A549 (cell line): ENCODE measurements at regions not wholly inside any gene's neighbourhood (a gene's known extent, or its start where the extent isn't known, plus 50 kb on each side); places are given as distances from the start of the nearest gene placed in this dataset.

Source experiments
- ATAC-seq, 2 experiments: fragments of 200-7000 bp in 1 of 2; fragments of >200 bp in 1 of 2; cut with Nextera tagmentation in 1 of 2; cut with Tn5 transposase in 1 of 2; 3 replicates each; pipeline versions ENCODE4 v1.8.0 to v1.9.1; 2018 to 2020; ENCODE audit warnings: mild to moderate bottlenecking in 1 of 2, moderate library complexity in 1 of 2
- CTCF ChIA-PET: fragments of 300-600 bp; sonication (Branson Sonifier 250); formaldehyde crosslinking; extraction: SDS; loops from one replicate; lab custom pipeline; 2021; ENCODE audit warnings: antibody characterized with exemption, inconsistent platforms; lab: Yijun Ruan, JAX
- POLR2A ChIA-PET: fragments of 350-600 bp; formaldehyde crosslinking; extraction: SDS; loops from one replicate; lab custom pipeline; 2021; ENCODE audit warnings: antibody characterized with exemption, inconsistent platforms; lab: Yijun Ruan, JAX
- DNase-seq, 2 experiments: peaks; one replicate each; pipeline versions ENCODE4 v3.0.0 to v3.0.0-alpha.2; 2011 to 2016; ENCODE audit warnings: low read depth in 1 of 2, low spot score in 1 of 2
- FAIRE-seq: peaks from 2 replicates; lab custom pipeline; 2011; peaks lifted over from hg19 to GRCh38; lab: Jason Lieb, UNC
- H3K27ac ChIP-seq, 2 experiments: fragments of >200 bp; sonication (Bioruptor Twin); formaldehyde crosslinking; 3 replicates each; pipeline ENCODE4 v1.5.1; 2016 to 2017
- H3K4me1 ChIP-seq: fragments of >200 bp; sonication (Bioruptor Twin); formaldehyde crosslinking; 3 replicates; pipeline ENCODE4 v1.6.1; 2016
- H3K4me2 ChIP-seq: fragments of >200 bp; sonication (Bioruptor Twin); formaldehyde crosslinking; 3 replicates; pipeline ENCODE4 v1.6.1; 2016
- H3K4me3 ChIP-seq: fragments of >200 bp; sonication (Bioruptor Twin); formaldehyde crosslinking; 3 replicates; pipeline ENCODE4 v1.5.1; 2016
- H3K9me3 ChIP-seq: fragments of >200 bp; sonication (Bioruptor Twin); formaldehyde crosslinking; 3 replicates; pipeline ENCODE4 v1.6.1; 2016
- ATOH8 ChIP-seq: fragments of 250-450 bp; sonication (Bioruptor Pico); IDR thresholded peaks from 2 replicates; pipeline ENCODE4 v1.5.0; 2020; ENCODE audit warnings: low read depth, mild to moderate bottlenecking, moderate library complexity
- BHLHE40 ChIP-seq: IDR thresholded peaks from 2 replicates; pipeline ENCODE4 v1.6.1; 2012; ENCODE audit warnings: low read depth, low read length, inconsistent platforms
- CBX2 ChIP-seq: fragments of 200-600 bp; sonication (generic); IDR thresholded peaks from 2 replicates; pipeline ENCODE4 v1.6.1; 2016; ENCODE audit warnings: low read depth, mild to moderate bottlenecking, borderline replicate concordance
- CEBPB ChIP-seq, 2 experiments: fragments of >200 bp in 1 of 2; sonication (Bioruptor Twin) in 1 of 2; formaldehyde crosslinking in 1 of 2; IDR thresholded peaks; 2 replicates each; pipeline ENCODE4 v1.6.1; 2012 to 2016
- CHD2 ChIP-seq: fragments of 150-350 bp; IDR thresholded peaks from 2 replicates; pipeline ENCODE4 v1.6.1; 2014; ENCODE audit warnings: low read length; ENCODE audit not compliant: partially characterized antibody
- EHMT2 ChIP-seq: fragments of 200-600 bp; sonication (generic); IDR thresholded peaks from 2 replicates; pipeline ENCODE4 v1.6.1; 2016; ENCODE audit warnings: antibody characterized with exemption, low read depth, mild to moderate bottlenecking, moderate library complexity
- EP300 ChIP-seq, 2 experiments: fragments of >200 bp; sonication (Bioruptor Twin); formaldehyde crosslinking; IDR thresholded peaks; 2 replicates in 1 of 2; 3 replicates in 1 of 2; pipeline ENCODE4 v1.6.1; 2016 to 2017
- HMGXB4 ChIP-seq: fragments of 250-450 bp; sonication (Bioruptor Pico); IDR thresholded peaks from 2 replicates; pipeline ENCODE4 v1.5.0; 2021; ENCODE audit warnings: mild to moderate bottlenecking, moderate library complexity, borderline replicate concordance
- HOXA7 ChIP-seq: fragments of 250-450 bp; sonication (Bioruptor Pico); IDR thresholded peaks from 2 replicates; pipeline ENCODE4 v1.5.0; 2020; ENCODE audit warnings: mild to moderate bottlenecking, moderate library complexity
- HOXB13 ChIP-seq: fragments of 250-450 bp; sonication (Bioruptor Pico); IDR thresholded peaks from 2 replicates; pipeline ENCODE4 v1.5.0; 2020; ENCODE audit warnings: low read depth, mild to moderate bottlenecking, moderate library complexity
- JUNB ChIP-seq: fragments of >200 bp; sonication (Bioruptor Twin); formaldehyde crosslinking; IDR thresholded peaks from 2 replicates; pipeline ENCODE4 v1.6.1; 2016
- MAFK ChIP-seq: fragments of 450-650 bp; IDR thresholded peaks from 2 replicates; pipeline ENCODE4 v1.6.1; 2014; ENCODE audit not compliant: partially characterized antibody
- POLR2A ChIP-seq: IDR thresholded peaks from 2 replicates; pipeline ENCODE4 v1.6.1; 2012; ENCODE audit warnings: mild to moderate bottlenecking, low read length
- RAD21 ChIP-seq, 2 experiments: fragments of >200 bp in 1 of 2; sonication (Bioruptor Twin) in 1 of 2; formaldehyde crosslinking in 1 of 2; IDR thresholded peaks in 1 of 2; conservative IDR thresholded peaks in 1 of 2; 2 replicates in 1 of 2; 3 replicates in 1 of 2; pipeline ENCODE4 v1.6.1; 2012 to 2018; ENCODE audit warnings: inconsistent platforms in 1 of 2
- RARB ChIP-seq: fragments of 250-450 bp; sonication (Bioruptor Pico); IDR thresholded peaks from 2 replicates; pipeline ENCODE4 v1.8.0; 2021; ENCODE audit warnings: mild to moderate bottlenecking, moderate library complexity
- RCOR1 ChIP-seq: fragments of 150-350 bp; IDR thresholded peaks from 2 replicates; pipeline ENCODE4 v1.6.1; 2014; ENCODE audit warnings: antibody characterized with exemption, low read length, low read depth
- RNF2 ChIP-seq: fragments of 200-600 bp; sonication (generic); IDR thresholded peaks from 2 replicates; pipeline ENCODE4 v1.6.1; 2016; ENCODE audit warnings: low read depth, mild to moderate bottlenecking, antibody characterized with exemption, moderate library complexity, borderline replicate concordance
- SMC3 ChIP-seq: fragments of >200 bp; sonication (Bioruptor Twin); formaldehyde crosslinking; IDR thresholded peaks from 3 replicates; pipeline ENCODE4 v1.6.1; 2018; ENCODE audit warnings: inconsistent platforms
- SREBF2 ChIP-seq: fragments of 450-650 bp; IDR thresholded peaks from 2 replicates; pipeline ENCODE4 v1.6.1; 2014; ENCODE audit warnings: mild to moderate bottlenecking, moderate library complexity
- TFCP2L1 ChIP-seq: fragments of 250-450 bp; sonication (Bioruptor Pico); IDR thresholded peaks from 2 replicates; pipeline ENCODE4 v1.5.0; 2021; ENCODE audit warnings: mild to moderate bottlenecking
- TP53 ChIP-seq: fragments of 250-450 bp; sonication (Bioruptor Pico); IDR thresholded peaks from 2 replicates; pipeline ENCODE4 v1.5.0; 2021; ENCODE audit warnings: mild to moderate bottlenecking, moderate library complexity
- ZFP36 ChIP-seq: fragments of 450-650 bp; IDR thresholded peaks from 2 replicates; pipeline ENCODE4 v1.6.1; 2014; ENCODE audit warnings: borderline replicate concordance; ENCODE audit not compliant: partially characterized antibody
- ZNF302 ChIP-seq: fragments of 250-450 bp; sonication (Bioruptor Pico); IDR thresholded peaks from 2 replicates; pipeline ENCODE4 v1.9.0; 2021; ENCODE audit warnings: inconsistent platforms, mild to moderate bottlenecking, moderate library complexity
- WGBS: methylation state at CpG from one replicate; pipeline ENCODE4 v1.1.6; 2017; ENCODE audit errors: missing lambda C conversion rate; 5-methylcytosine and 5-hydroxymethylcytosine counted together
- TF ChIP-seq, protein P1 (sequence below): IDR thresholded peaks from 2 replicates; pipeline ENCODE4 v1.6.1; 2012
- TF ChIP-seq, protein P2 (sequence below): fragments of >200 bp; sonication (Bioruptor Twin); formaldehyde crosslinking; IDR thresholded peaks from 3 replicates; pipeline ENCODE4 v1.5.1; 2016
- TF ChIP-seq, protein P3 (sequence below): fragments of >200 bp; sonication (Bioruptor Twin); formaldehyde crosslinking; IDR thresholded peaks from 3 replicates; pipeline ENCODE4 v1.6.1; 2016
- TF ChIP-seq, protein P4 (sequence below): IDR thresholded peaks from 2 replicates; pipeline ENCODE4 v1.6.1; 2012
- TF ChIP-seq, protein P5 (sequence below): fragments of >200 bp; sonication (Bioruptor Twin); formaldehyde crosslinking; IDR thresholded peaks from 2 replicates; pipeline ENCODE4 v1.6.1; 2016
- TF ChIP-seq, protein P6 (sequence below): fragments of 450-650 bp; IDR thresholded peaks from 2 replicates; pipeline ENCODE4 v1.6.1; 2014; ENCODE audit warnings: antibody characterized with exemption

GRCh38 chr1:229180161-229180560 lies 90.8 kb upstream of the RAB4A start:
- CTCF ChIA-PET = no interaction called here
- no peak overlapping the region for H3K4me2 ChIP-seq
- no peak overlapping the region for H3K27ac ChIP-seq
- ATAC-seq (no peak), FAIRE-seq (no peak), DNase-seq (no peak)
- TF ChIP-seq SREBF2 (no peak), CEBPB (IDR thresholded peaks at IDR 0.05) (no peak), JUNB (no peak), RCOR1 (no peak), ATOH8 (CRISPR knock-in tag) (no peak), HMGXB4 (CRISPR knock-in tag) (no peak), RNF2 (no peak), RARB (CRISPR knock-in tag) (no peak), RAD21 (conservative IDR thresholded peaks at IDR 0.05 in 1 of 2, IDR thresholded peaks at IDR 0.05 in 1 of 2) (no peak), TFCP2L1 (no peak), CHD2 (no peak), HOXA7 (CRISPR knock-in tag) (no peak), ZNF302 (CRISPR knock-in tag) (no peak), MAFK (no peak), SMC3 (no peak)
- TF ChIP-seq, protein P1, sequence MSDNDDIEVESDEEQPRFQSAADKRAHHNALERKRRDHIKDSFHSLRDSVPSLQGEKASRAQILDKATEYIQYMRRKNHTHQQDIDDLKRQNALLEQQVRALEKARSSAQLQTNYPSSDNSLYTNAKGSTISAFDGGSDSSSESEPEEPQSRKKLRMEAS = no peak
- TF ChIP-seq, protein P2, sequence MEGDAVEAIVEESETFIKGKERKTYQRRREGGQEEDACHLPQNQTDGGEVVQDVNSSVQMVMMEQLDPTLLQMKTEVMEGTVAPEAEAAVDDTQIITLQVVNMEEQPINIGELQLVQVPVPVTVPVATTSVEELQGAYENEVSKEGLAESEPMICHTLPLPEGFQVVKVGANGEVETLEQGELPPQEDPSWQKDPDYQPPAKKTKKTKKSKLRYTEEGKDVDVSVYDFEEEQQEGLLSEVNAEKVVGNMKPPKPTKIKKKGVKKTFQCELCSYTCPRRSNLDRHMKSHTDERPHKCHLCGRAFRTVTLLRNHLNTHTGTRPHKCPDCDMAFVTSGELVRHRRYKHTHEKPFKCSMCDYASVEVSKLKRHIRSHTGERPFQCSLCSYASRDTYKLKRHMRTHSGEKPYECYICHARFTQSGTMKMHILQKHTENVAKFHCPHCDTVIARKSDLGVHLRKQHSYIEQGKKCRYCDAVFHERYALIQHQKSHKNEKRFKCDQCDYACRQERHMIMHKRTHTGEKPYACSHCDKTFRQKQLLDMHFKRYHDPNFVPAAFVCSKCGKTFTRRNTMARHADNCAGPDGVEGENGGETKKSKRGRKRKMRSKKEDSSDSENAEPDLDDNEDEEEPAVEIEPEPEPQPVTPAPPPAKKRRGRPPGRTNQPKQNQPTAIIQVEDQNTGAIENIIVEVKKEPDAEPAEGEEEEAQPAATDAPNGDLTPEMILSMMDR = no peak
- TF ChIP-seq, protein P3, sequence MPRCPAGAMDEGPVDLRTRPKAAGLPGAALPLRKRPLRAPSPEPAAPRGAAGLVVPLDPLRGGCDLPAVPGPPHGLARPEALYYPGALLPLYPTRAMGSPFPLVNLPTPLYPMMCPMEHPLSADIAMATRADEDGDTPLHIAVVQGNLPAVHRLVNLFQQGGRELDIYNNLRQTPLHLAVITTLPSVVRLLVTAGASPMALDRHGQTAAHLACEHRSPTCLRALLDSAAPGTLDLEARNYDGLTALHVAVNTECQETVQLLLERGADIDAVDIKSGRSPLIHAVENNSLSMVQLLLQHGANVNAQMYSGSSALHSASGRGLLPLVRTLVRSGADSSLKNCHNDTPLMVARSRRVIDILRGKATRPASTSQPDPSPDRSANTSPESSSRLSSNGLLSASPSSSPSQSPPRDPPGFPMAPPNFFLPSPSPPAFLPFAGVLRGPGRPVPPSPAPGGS = no peak
- TF ChIP-seq, protein P4, sequence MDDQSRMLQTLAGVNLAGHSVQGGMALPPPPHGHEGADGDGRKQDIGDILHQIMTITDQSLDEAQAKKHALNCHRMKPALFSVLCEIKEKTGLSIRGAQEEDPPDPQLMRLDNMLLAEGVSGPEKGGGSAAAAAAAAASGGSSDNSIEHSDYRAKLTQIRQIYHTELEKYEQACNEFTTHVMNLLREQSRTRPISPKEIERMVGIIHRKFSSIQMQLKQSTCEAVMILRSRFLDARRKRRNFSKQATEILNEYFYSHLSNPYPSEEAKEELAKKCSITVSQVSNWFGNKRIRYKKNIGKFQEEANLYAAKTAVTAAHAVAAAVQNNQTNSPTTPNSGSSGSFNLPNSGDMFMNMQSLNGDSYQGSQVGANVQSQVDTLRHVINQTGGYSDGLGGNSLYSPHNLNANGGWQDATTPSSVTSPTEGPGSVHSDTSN = no peak
- H3K4me3 ChIP-seq = no peak overlapping the region
- no peaks in the 10 kb centered on the region for H3K9me3 ChIP-seq
- POLR2A ChIA-PET = no interaction called here
- 85% methylated on average over 8 of the region's 8 CpGs for WGBS
- H3K4me1 ChIP-seq = no peaks in the 10 kb centered on the region

DNA sequence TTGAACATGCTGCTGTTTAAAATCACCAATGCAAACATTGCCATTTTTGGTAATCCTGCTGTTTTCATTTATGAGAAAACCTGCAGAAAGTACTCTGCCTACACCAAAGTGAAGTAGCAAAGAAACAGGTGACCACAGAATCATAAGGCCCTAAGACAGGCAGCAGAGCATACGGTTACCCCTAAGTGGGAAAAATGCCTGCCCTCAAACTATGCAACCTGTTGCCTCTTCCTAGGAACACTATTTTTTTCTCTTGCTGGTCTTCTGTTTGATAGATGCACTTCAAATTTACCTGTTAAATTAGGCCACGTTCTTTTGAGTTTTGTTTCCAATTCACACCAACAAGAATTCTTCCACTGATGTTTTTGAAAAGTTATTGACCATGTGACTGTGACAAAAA lies 89.5 kb upstream of the RAB4A start:
- Histone ChIP-seq H3K27ac (no peak overlapping the region), H3K4me2 (no peak overlapping the region), H3K9me3 (no peaks in the 10 kb centered on the region)
- CTCF ChIA-PET = no interaction called here
- POLR2A ChIA-PET = no interaction called here
- DNase-seq = no peak
- FAIRE-seq = no peak
- WGBS = 91% methylated on average over 2 of the region's 2 CpGs
- no peak for TF ChIP-seq HOXB13
- no peak for TF ChIP-seq EHMT2
- no peak for TF ChIP-seq TP53 (CRISPR knock-in tag)
- TF ChIP-seq, protein P5, sequence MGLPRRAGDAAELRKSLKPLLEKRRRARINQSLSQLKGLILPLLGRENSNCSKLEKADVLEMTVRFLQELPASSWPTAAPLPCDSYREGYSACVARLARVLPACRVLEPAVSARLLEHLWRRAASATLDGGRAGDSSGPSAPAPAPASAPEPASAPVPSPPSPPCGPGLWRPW = no peak
- TF ChIP-seq ZFP36 = no peak
- no peak for TF ChIP-seq CEBPB (IDR thresholded peaks at IDR 0.05)
- no peak for TF ChIP-seq CBX2
- no peak for TF ChIP-seq EP300 (IDR thresholded peaks at IDR 0.05)
- no peak for TF ChIP-seq BHLHE40
- TF ChIP-seq POLR2A = no peak
- TF ChIP-seq, protein P1 = no peak
- TF ChIP-seq RAD21 (conservative IDR thresholded peaks at IDR 0.05 in 1 of 2, IDR thresholded peaks at IDR 0.05 in 1 of 2) = no peak
- TF ChIP-seq TFCP2L1 = no peak
- no peak for TF ChIP-seq ZNF302 (CRISPR knock-in tag)
- no peak for TF ChIP-seq MAFK
- TF ChIP-seq, protein P6, sequence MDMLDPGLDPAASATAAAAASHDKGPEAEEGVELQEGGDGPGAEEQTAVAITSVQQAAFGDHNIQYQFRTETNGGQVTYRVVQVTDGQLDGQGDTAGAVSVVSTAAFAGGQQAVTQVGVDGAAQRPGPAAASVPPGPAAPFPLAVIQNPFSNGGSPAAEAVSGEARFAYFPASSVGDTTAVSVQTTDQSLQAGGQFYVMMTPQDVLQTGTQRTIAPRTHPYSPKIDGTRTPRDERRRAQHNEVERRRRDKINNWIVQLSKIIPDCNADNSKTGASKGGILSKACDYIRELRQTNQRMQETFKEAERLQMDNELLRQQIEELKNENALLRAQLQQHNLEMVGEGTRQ = no peak
- no peak for TF ChIP-seq CHD2
- TF ChIP-seq, all 56 proteins: peak for 0
- Histone ChIP-seq H3K4me1 (no peaks in the 10 kb centered on the region), H3K4me3 (no peak overlapping the region)
- no peak for ATAC-seq
